Stimulated activated naive CD8-positive, alpha-beta T cell treated with anti-CD3 and anti-CD28 coated beads, Interleukin-15, amount 100 ng/mL, for 72 hours (primary cell): ENCODE measurements at regions not wholly inside any gene's neighbourhood (a gene's known extent, or its start where the extent isn't known, plus 50 kb on each side); places are given as distances from the start of the nearest gene placed in this dataset.
"Not testable (repeated sequence)": the region's sequence is repeated elsewhere in the genome, so short reads cannot be mapped to it uniquely, and the experiment has no call there.

Experiments
- ATAC-seq: fragments of 150-1000 bp; cut with Tn5 transposase; 2 replicates; pipeline ENCODE4 v1.10.0; 2021; ENCODE audit warnings: mild to moderate bottlenecking, moderate library complexity
- DNase-seq, 2 donors: peaks; one replicate each; pipeline ENCODE4 v3.0.0; 2021 to 2022
- H3K27ac Mint-ChIP-seq, 2 donors: one replicate each; pipeline ENCODE4 v1.8.0; 2022; ENCODE audit warnings: mild to moderate bottlenecking in 2 of 2, mixed read lengths in 2 of 2, moderate library complexity in 2 of 2
- H3K27me3 Mint-ChIP-seq: one replicate; pipeline ENCODE4 v1.8.0; 2022; ENCODE audit warnings: mixed read lengths
- H3K4me1 Mint-ChIP-seq: one replicate; pipeline ENCODE4 v1.8.0; 2022; ENCODE audit warnings: mild to moderate bottlenecking, mixed read lengths
- H3K4me3 Mint-ChIP-seq, 2 donors: one replicate each; pipeline ENCODE4 v1.8.0; 2022; ENCODE audit warnings: mild to moderate bottlenecking in 2 of 2, mixed read lengths in 2 of 2, moderate library complexity in 1 of 2
- H3K9me3 Mint-ChIP-seq, 2 donors: one replicate each; pipeline ENCODE4 v1.8.0; 2022; ENCODE audit warnings: mixed read lengths in 2 of 2

GRCh38 chr2:21754164-21754788 lies 630.5 kb downstream of the TDRD15 start:
- no peaks in the 10 kb centered on the region for H3K4me1 Mint-ChIP-seq
- ATAC-seq: no peak
- no peak overlapping the region for H3K27ac Mint-ChIP-seq
- H3K4me3 Mint-ChIP-seq: no peak overlapping the region
- no peaks in the 10 kb centered on the region for H3K27me3 Mint-ChIP-seq
- DNase-seq: no peak
- H3K9me3 Mint-ChIP-seq: peaks cover 6 to 7% of the 10 kb centered on the region in 2 donors

GRCh38 chr2:21757805-21758430 lies 634.1 kb downstream of the TDRD15 start:
- no peaks in the 10 kb centered on the region for H3K27me3 Mint-ChIP-seq
- no peak overlapping the region for H3K4me3 Mint-ChIP-seq
- no peaks in the 10 kb centered on the region for H3K4me1 Mint-ChIP-seq
- ATAC-seq (no peak), DNase-seq (no peak)
- H3K27ac Mint-ChIP-seq: no peak overlapping the region
- peaks cover 0 to 13% of the 10 kb centered on the region in 2 donors for H3K9me3 Mint-ChIP-seq

- DNase-seq (no peak), ATAC-seq (no peak)
- no peak overlapping the region for H3K27ac Mint-ChIP-seq
- H3K27me3 Mint-ChIP-seq: no peaks in the 10 kb centered on the region
- H3K4me1 Mint-ChIP-seq: no peaks in the 10 kb centered on the region
- no peak overlapping the region for H3K4me3 Mint-ChIP-seq
- peaks cover 0 to 13% of the 10 kb centered on the region in 2 donors for H3K9me3 Mint-ChIP-seq
Measured at GRCh38 chr2:21759819-21760218, 636.1 kb downstream of the TDRD15 start.

- no peak for ATAC-seq
- Mint-ChIP-seq H3K27me3 (no peaks in the 10 kb centered on the region), H3K9me3 (peaks cover 0 to 13% of the 10 kb centered on the region in 2 donors), H3K4me1 (no peaks in the 10 kb centered on the region), H3K27ac (no peak overlapping the region), H3K4me3 (no peak overlapping the region)
- DNase-seq: no peak
Measured at GRCh38 chr2:21761361-21761760, 637.6 kb downstream of the TDRD15 start.

GRCh38 chr2:21763501-21763900 lies 639.7 kb downstream of the TDRD15 start:
- no peak for ATAC-seq
- no peak overlapping the region for H3K27ac Mint-ChIP-seq
- H3K4me1 Mint-ChIP-seq: no peaks in the 10 kb centered on the region
- no peak overlapping the region for H3K4me3 Mint-ChIP-seq
- peaks cover 0 to 13% of the 10 kb centered on the region in 2 donors for H3K9me3 Mint-ChIP-seq
- no peaks in the 10 kb centered on the region for H3K27me3 Mint-ChIP-seq
- no peak for DNase-seq

GRCh38 chr2:21770787-21771186 lies 647.0 kb downstream of the TDRD15 start:
- Mint-ChIP-seq H3K4me3 (no peak overlapping the region), H3K4me1 (no peaks in the 10 kb centered on the region), H3K9me3 (no peaks in the 10 kb centered on the region), H3K27ac (no peak overlapping the region), H3K27me3 (no peaks in the 10 kb centered on the region)
- ATAC-seq (no peak), DNase-seq (no peak)

GRCh38 chr2:21772624-21773023 lies 648.9 kb downstream of the TDRD15 start:
- no peak overlapping the region for H3K4me3 Mint-ChIP-seq
- no peak overlapping the region for H3K27ac Mint-ChIP-seq
- H3K27me3 Mint-ChIP-seq: no peaks in the 10 kb centered on the region
- H3K9me3 Mint-ChIP-seq: no peaks in the 10 kb centered on the region
- DNase-seq (no peak), ATAC-seq (no peak)
- no peaks in the 10 kb centered on the region for H3K4me1 Mint-ChIP-seq

- DNase-seq: no peak
- no peak overlapping the region for H3K4me3 Mint-ChIP-seq
- H3K27ac Mint-ChIP-seq: no peak overlapping the region
- H3K9me3 Mint-ChIP-seq: peaks cover 0 to 5% of the 10 kb centered on the region in 2 donors
- no peaks in the 10 kb centered on the region for H3K4me1 Mint-ChIP-seq
- H3K27me3 Mint-ChIP-seq: no peaks in the 10 kb centered on the region
- no peak for ATAC-seq
Measured at GRCh38 chr2:21773168-21773567, 649.4 kb downstream of the TDRD15 start.

GRCh38 chr2:21774691-21775368 lies 651.1 kb downstream of the TDRD15 start:
- Mint-ChIP-seq H3K27me3 (no peaks in the 10 kb centered on the region), H3K4me3 (no peak overlapping the region), H3K4me1 (no peaks in the 10 kb centered on the region), H3K9me3 (peaks cover 0 to 8% of the 10 kb centered on the region in 2 donors), H3K27ac (no peak overlapping the region)
- ATAC-seq (no peak), DNase-seq (no peak)

- H3K4me3 Mint-ChIP-seq: no peak overlapping the region
- ATAC-seq (no peak), DNase-seq (no peak)
- no peak overlapping the region for H3K27ac Mint-ChIP-seq
- no peaks in the 10 kb centered on the region for H3K27me3 Mint-ChIP-seq
- peaks cover 0 to 16% of the 10 kb centered on the region in 2 donors for H3K9me3 Mint-ChIP-seq
- no peaks in the 10 kb centered on the region for H3K4me1 Mint-ChIP-seq
Measured at GRCh38 chr2:21779786-21780185, 656.0 kb downstream of the TDRD15 start.

GRCh38 chr2:21781962-21782361 lies 658.2 kb downstream of the TDRD15 start:
- Mint-ChIP-seq H3K27ac (no peak overlapping the region), H3K4me3 (no peak overlapping the region), H3K9me3 (peaks cover 0 to 16% of the 10 kb centered on the region in 2 donors), H3K27me3 (no peaks in the 10 kb centered on the region), H3K4me1 (no peaks in the 10 kb centered on the region)
- ATAC-seq (no peak), DNase-seq (no peak)

- H3K4me1 Mint-ChIP-seq: no peaks in the 10 kb centered on the region
- H3K9me3 Mint-ChIP-seq: peaks cover 0 to 14% of the 10 kb centered on the region in 2 donors
- no peak for ATAC-seq
- no peak for DNase-seq
- H3K4me3 Mint-ChIP-seq: no peak overlapping the region
- no peaks in the 10 kb centered on the region for H3K27me3 Mint-ChIP-seq
- H3K27ac Mint-ChIP-seq: no peak overlapping the region
Measured at GRCh38 chr2:21782866-21783265, 659.1 kb downstream of the TDRD15 start.

- no peak overlapping the region for H3K4me3 Mint-ChIP-seq
- H3K4me1 Mint-ChIP-seq: no peaks in the 10 kb centered on the region
- peaks cover 4 to 8% of the 10 kb centered on the region in 2 donors for H3K9me3 Mint-ChIP-seq
- H3K27ac Mint-ChIP-seq: no peak overlapping the region
- H3K27me3 Mint-ChIP-seq: no peaks in the 10 kb centered on the region
- no peak for ATAC-seq
- DNase-seq: no peak
Measured at GRCh38 chr2:21787941-21788340, 664.2 kb downstream of the TDRD15 start.

GRCh38 chr2:21790311-21790710 lies 666.5 kb downstream of the TDRD15 start:
- not testable (repeated sequence) for H3K9me3 Mint-ChIP-seq, H3K4me1 Mint-ChIP-seq, DNase-seq, H3K27ac Mint-ChIP-seq, ATAC-seq, H3K27me3 Mint-ChIP-seq, H3K4me3 Mint-ChIP-seq

- no peak overlapping the region for H3K27ac Mint-ChIP-seq
- ATAC-seq: no peak
- peaks cover 4 to 8% of the 10 kb centered on the region in 2 donors for H3K9me3 Mint-ChIP-seq
Measured at GRCh38 chr2:21792571-21792970, 668.8 kb downstream of the TDRD15 start.

GRCh38 chr2:21793461-21793860 lies 669.7 kb downstream of the TDRD15 start:
- no peaks in the 10 kb centered on the region for H3K4me1 Mint-ChIP-seq
- no peak overlapping the region for H3K4me3 Mint-ChIP-seq
- H3K27me3 Mint-ChIP-seq: no peaks in the 10 kb centered on the region
- no peak for DNase-seq
- H3K27ac Mint-ChIP-seq: no peak overlapping the region
- peaks cover 8 to 9% of the 10 kb centered on the region in 2 donors for H3K9me3 Mint-ChIP-seq
- no peak for ATAC-seq

More at GRCh38 chr2:21792571-21792970, 668.8 kb downstream of the TDRD15 start:
- DNase-seq: no peak
- Mint-ChIP-seq H3K4me3 (no peak overlapping the region), H3K4me1 (no peaks in the 10 kb centered on the region), H3K27me3 (no peaks in the 10 kb centered on the region)
